Stimulated activated memory B cell treated with anti-CD40 and anti-IgM and Interleukin-4, amounts not matched to agents 10 μg/mL and 1 μg/mL and 100 μg/mL, for 72 hours (primary cell): ENCODE measurements at regions not wholly inside any gene's neighbourhood (a gene's known extent, or its start where the extent isn't known, plus 50 kb on each side); places are given as distances from the start of the nearest gene placed in this dataset.
"Not testable (repeated sequence)": the region's sequence is repeated elsewhere in the genome, so short reads cannot be mapped to it uniquely, and the experiment has no call there.

Experiments used
- ATAC-seq: fragments of 150-1000 bp; cut with Tn5 transposase; 2 replicates; pipeline ENCODE4 v1.10.0; 2021
- H3K27ac Mint-ChIP-seq: one replicate; pipeline ENCODE4 v1.8.0; 2022; ENCODE audit warnings: mild to moderate bottlenecking, mixed read lengths
- H3K27me3 Mint-ChIP-seq: one replicate; pipeline ENCODE4 v1.8.0; 2022; ENCODE audit warnings: mixed read lengths
- H3K36me3 Mint-ChIP-seq: one replicate; pipeline ENCODE4 v1.8.0; 2022; ENCODE audit warnings: mixed read lengths
- H3K4me1 Mint-ChIP-seq: one replicate; pipeline ENCODE4 v1.8.0; 2022; ENCODE audit warnings: mixed read lengths
- H3K4me3 Mint-ChIP-seq: one replicate; pipeline ENCODE4 v1.8.0; 2022; ENCODE audit warnings: mild to moderate bottlenecking, moderate library complexity, mixed read lengths
- H3K9me3 Mint-ChIP-seq: one replicate; pipeline ENCODE4 v1.8.0; 2022; ENCODE audit warnings: mixed read lengths

DNA sequence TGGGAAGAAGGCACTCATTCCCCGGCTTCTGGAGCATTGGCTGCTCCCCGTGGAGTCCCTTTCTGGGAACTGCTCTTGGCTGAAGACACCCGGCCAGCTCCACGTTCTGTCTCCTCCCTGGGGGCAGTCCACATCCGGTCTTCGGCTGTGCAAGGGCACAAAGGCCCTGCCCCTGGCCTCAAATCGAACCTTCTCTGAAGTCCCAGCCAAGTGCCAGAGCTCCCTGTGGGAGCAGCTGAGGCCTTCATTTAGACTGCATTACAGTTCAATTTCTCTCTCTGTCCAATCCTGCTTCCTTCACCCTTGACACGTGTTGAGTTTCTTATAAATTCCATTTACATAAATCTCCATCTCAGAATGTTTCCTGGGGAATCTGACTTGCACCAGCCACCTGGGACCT lies 132.9 kb upstream of the POU3F1 start:
- Mint-ChIP-seq H3K9me3 (peaks cover 5% of the 10 kb centered on the region), H3K4me3 (no peak overlapping the region), H3K36me3 (no peaks in the 10 kb centered on the region), H3K4me1 (peaks cover 1% of the 10 kb centered on the region), H3K27ac (no peak overlapping the region), H3K27me3 (no peaks in the 10 kb centered on the region)
- no peak for ATAC-seq

DNA sequence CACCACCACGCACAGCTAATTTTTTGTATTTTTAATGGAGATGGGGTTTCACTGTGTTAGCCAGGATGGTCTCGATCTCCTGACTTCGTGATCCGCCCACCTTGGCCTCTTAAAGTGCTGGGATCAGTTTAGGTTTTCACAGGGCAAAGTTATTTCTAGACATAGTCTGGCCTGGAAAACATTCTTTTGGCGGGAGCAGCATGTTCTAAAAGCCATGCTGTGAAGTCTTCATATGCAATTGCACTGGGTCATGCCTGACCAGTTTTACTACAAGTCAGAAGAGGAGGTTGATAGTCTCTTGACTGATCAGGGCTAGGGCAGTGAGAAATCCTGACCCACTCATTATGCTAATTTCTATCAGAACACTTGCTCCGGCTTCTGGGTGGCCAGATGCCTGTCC lies 131.6 kb upstream of the POU3F1 start:
- Mint-ChIP-seq H3K27me3 (no peaks in the 10 kb centered on the region), H3K27ac (no peak overlapping the region), H3K9me3 (peaks cover 5% of the 10 kb centered on the region)

DNA sequence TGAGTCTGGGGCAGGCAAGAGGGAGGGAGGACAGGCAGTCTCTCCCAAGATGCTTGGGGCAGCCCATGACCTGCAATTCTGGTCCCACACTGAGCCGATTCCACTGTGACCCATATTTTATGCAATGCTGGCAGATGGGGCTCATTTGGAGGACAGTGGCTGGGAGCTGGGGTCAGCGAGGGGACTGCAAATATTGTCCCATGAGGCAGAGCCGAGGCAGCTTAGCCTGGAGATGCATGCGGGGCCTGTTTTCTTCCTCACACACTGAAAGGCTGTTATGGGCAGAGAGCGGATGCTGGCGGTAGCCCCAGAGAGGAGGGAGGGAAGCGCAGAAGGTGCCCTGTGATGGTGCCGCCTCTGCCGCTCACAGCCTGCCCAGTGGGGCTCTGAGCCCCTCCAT lies 128.5 kb upstream of the POU3F1 start:
- Mint-ChIP-seq H3K4me1 (peaks cover 36% of the 10 kb centered on the region), H3K36me3 (no peaks in the 10 kb centered on the region), H3K27ac (peak overlapping the region; percentile 77), H3K9me3 (no peaks in the 10 kb centered on the region), H3K27me3 (no peaks in the 10 kb centered on the region), H3K4me3 (no peak overlapping the region)
- no peak for ATAC-seq

More for the DNA sequence above, 131.6 kb upstream of the POU3F1 start:
- ATAC-seq, result no peak
- Mint-ChIP-seq H3K36me3 (no peaks in the 10 kb centered on the region), H3K4me3 (no peak overlapping the region), H3K4me1 (peaks cover 14% of the 10 kb centered on the region)

DNA sequence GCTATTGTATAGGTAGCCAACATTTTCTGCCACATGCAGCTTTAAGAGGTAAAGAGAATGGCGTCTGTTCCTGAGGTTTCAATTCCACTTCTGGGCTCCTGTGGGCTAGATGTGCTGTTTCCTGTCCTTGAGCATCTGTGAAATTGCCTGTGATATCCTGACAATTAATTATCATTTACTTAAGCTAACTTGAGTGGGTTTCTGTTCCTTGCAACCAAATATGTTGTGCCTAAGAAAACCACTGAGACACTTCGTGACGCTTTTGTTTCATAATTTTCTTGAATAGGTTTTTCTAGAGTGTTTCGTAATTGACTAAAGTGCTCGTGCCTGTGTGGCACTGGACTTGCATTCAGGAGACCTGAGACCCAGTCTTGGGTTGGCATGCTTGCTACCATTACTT lies 127.3 kb upstream of the POU3F1 start:
- H3K9me3 Mint-ChIP-seq, result no peaks in the 10 kb centered on the region
- H3K36me3 Mint-ChIP-seq, result no peaks in the 10 kb centered on the region
- peak; percentile 55 for ATAC-seq
- H3K27ac Mint-ChIP-seq, result peak overlapping the region; percentile 77
- H3K4me3 Mint-ChIP-seq, result no peak overlapping the region
- H3K27me3 Mint-ChIP-seq, result no peaks in the 10 kb centered on the region
- H3K4me1 Mint-ChIP-seq, result peaks cover 36% of the 10 kb centered on the region

GRCh38 chr1:38173157-38173831 lies 126.7 kb upstream of the POU3F1 start:
- Mint-ChIP-seq H3K9me3 (no peaks in the 10 kb centered on the region), H3K27ac (peak overlapping the region; percentile 77), H3K27me3 (no peaks in the 10 kb centered on the region), H3K4me1 (peaks cover 36% of the 10 kb centered on the region), H3K36me3 (no peaks in the 10 kb centered on the region), H3K4me3 (no peak overlapping the region)
- peak; percentile 85 for ATAC-seq

DNA sequence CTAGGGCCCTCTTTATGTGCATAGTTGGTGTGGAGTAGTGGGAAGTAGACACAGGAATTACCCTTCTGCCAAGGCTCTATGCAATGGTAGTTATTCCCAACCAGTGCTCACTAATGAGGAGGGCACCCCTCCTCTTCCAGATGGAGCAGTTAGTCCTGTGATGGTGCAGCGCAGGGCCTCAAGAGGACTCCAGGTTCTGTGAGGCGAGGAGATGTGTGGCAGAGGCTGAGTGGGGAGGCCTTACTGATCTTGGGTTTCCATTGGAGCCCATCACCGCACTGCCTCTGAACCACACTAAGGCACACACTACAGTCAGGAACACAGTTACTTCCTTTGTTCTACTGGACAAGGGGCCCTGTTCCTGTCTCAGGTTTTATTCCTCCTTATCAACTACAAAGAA lies 122.5 kb upstream of the POU3F1 start:
- Mint-ChIP-seq H3K27ac (no peak overlapping the region), H3K27me3 (peaks cover 18% of the 10 kb centered on the region), H3K36me3 (no peaks in the 10 kb centered on the region), H3K4me1 (peaks cover 31% of the 10 kb centered on the region), H3K4me3 (no peak overlapping the region), H3K9me3 (no peaks in the 10 kb centered on the region)
- ATAC-seq, result no peak

DNA sequence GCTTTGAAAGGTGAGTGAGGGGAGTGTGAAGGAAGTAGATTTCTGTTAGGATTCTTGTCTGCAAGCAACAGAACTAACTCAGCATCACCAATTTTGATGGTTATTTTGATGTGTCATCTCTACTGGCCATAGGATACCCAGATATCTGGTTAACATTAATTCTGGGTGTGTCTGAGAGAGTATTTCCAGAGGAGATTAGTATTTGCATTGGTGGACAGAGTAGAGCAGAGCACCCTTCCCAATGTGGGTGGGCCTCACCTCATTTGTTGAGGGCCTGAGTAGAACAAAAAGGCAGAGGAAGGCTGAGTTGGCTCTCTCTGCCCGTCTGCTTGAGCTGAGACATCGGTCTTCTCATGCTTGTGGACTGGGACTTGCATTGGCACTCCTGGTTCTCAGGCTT lies 121.8 kb upstream of the POU3F1 start:
- Mint-ChIP-seq H3K4me3 (no peak overlapping the region), H3K4me1 (peaks cover 23% of the 10 kb centered on the region), H3K36me3 (no peaks in the 10 kb centered on the region), H3K27ac (no peak overlapping the region), H3K9me3 (no peaks in the 10 kb centered on the region), H3K27me3 (peaks cover 19% of the 10 kb centered on the region)
- ATAC-seq, result no peak

DNA sequence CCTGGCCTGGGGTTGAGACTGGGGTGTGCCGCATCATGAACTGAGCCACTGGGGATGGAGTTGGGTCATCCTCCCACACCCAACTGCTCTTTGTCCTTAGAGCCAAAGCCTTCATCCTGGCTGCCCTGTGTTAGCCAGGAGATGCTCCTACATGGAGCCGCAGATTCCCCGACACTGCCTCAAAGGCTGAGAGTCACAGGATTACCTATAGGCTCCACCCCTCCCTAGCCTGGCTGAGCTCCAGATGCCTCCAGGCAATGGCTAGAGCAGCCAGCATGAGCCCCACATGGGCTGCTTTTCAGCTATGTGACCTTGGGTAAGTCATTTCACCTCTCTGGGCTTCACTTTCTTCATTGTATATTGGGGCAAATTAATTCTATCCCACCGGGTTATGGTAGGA lies 119.9 kb upstream of the POU3F1 start:
- H3K27me3 Mint-ChIP-seq, result peaks cover 19% of the 10 kb centered on the region
- H3K9me3 Mint-ChIP-seq, result no peaks in the 10 kb centered on the region
- no peaks in the 10 kb centered on the region for H3K36me3 Mint-ChIP-seq
- no peak overlapping the region for H3K4me3 Mint-ChIP-seq
- ATAC-seq, result no peak
- H3K27ac Mint-ChIP-seq, result no peak overlapping the region
- peaks cover 5% of the 10 kb centered on the region for H3K4me1 Mint-ChIP-seq

DNA sequence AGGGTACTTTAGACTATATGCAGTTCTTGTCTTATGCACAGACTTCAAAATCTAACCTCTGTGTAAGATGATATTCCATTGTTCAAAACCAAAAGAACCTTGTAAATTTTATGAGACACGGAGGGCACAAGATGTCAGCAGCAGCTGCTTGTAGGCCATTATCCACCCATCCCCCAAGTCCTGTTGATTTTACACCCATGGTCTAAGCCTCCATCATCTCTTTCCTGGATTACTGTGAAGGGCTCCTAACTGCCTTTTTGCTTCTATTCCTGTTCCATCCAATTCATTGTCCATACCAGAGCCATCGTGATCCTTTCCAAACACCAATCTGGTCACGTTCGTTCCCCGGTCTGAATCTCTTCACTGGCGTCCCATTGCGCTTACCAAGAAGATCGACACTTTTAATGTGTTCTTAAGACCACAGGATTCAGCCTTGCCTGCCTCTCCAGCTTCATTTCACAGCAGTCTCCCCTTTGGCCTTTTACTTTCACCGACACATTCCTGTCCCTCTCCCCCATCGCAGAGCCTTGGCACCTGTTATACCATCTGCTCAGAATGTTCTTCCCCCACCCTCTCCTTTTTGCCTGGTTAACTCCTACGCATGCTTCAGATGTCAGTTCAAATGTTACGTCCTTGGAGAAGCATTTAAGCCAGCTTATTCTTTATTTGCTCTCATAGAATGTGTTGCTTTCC lies 107.3 kb upstream of the POU3F1 start:
- Mint-ChIP-seq H3K27me3 (no peaks in the 10 kb centered on the region), H3K9me3 (no peaks in the 10 kb centered on the region), H3K4me1 (peaks cover 41% of the 10 kb centered on the region), H3K36me3 (no peaks in the 10 kb centered on the region), H3K4me3 (peak overlapping the region; percentile 18), H3K27ac (peak overlapping the region; percentile 9)
- no peak for ATAC-seq

DNA sequence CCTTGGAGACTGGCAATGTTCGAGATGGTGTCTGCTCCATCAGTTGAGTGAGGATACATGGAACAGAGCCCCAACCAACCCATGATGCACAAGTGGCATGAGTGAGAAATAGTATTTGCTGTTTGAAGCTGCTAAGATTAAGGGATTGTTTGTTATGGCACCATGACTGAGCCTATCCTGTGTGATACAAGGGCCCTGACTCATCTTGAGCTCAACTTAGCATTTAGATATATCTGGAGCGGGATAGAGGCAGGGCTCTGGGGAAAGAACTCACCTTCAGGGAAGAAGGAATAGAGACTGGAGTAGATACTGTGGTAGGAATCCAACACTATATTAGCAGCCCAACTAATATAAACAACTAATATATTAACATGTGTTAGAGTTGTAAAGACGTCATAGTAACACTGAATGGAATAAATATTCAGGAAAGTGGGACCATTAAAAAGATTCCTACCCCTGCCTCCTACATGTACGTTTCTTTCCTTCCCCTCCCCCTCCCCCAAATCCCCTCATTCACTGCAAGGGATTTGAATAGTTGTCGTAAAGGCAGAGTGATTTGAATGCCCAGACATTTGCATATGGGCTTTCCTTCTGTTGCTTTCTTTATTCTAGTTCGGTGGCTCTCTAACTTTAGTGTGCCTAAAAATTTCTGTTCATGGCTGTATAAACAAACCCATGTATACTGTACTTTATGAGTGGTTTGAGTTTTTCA lies 106.6 kb upstream of the POU3F1 start:
- H3K27me3 Mint-ChIP-seq, result no peaks in the 10 kb centered on the region
- H3K36me3 Mint-ChIP-seq, result no peaks in the 10 kb centered on the region
- ATAC-seq, result no peak
- peaks cover 41% of the 10 kb centered on the region for H3K4me1 Mint-ChIP-seq
- no peaks in the 10 kb centered on the region for H3K9me3 Mint-ChIP-seq
- H3K4me3 Mint-ChIP-seq, result no peak overlapping the region
- H3K27ac Mint-ChIP-seq, result peak overlapping the region; percentile 48

- no peaks in the 10 kb centered on the region for H3K27me3 Mint-ChIP-seq
- H3K36me3 Mint-ChIP-seq, result no peaks in the 10 kb centered on the region
- peak overlapping the region; percentile 48 for H3K27ac Mint-ChIP-seq
- no peaks in the 10 kb centered on the region for H3K9me3 Mint-ChIP-seq
- ATAC-seq, result peak; percentile 84
- H3K4me1 Mint-ChIP-seq, result peaks cover 41% of the 10 kb centered on the region
- H3K4me3 Mint-ChIP-seq, result no peak overlapping the region
Observed at GRCh38 chr1:38152351-38153065, 105.9 kb upstream of the POU3F1 start.

DNA sequence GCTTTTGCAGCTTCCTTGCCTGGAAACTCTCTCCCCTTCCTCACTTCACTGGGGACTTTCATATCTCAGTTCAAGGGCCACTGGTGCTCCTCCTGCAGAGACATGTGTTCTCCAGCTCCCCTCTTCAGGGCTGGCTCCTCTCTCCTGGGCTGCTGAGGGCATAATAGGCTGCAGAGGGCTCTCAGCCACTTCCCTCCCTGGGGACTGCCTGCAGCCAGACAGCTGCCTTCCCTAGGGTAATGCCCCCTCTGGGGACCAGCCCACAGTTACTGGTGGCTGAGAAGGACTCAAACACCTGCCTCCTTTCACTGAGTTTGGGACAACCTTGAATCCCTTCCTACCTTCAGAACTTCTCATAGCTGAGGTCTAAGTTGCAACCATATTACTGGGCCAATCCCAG lies 104.8 kb upstream of the POU3F1 start:
- Mint-ChIP-seq H3K4me1 (peaks cover 41% of the 10 kb centered on the region), H3K4me3 (no peak overlapping the region), H3K9me3 (no peaks in the 10 kb centered on the region), H3K36me3 (no peaks in the 10 kb centered on the region), H3K27me3 (no peaks in the 10 kb centered on the region), H3K27ac (no peak overlapping the region)
- ATAC-seq, result peak; percentile 77

GRCh38 chr1:38146079-38146478 lies 99.5 kb upstream of the POU3F1 start:
- ATAC-seq, H3K27ac Mint-ChIP-seq, H3K4me1 Mint-ChIP-seq, H3K4me3 Mint-ChIP-seq, H3K9me3 Mint-ChIP-seq: not testable (repeated sequence)
- Mint-ChIP-seq H3K27me3 (peaks cover 41% of the 10 kb centered on the region), H3K36me3 (peaks cover 11% of the 10 kb centered on the region)

DNA sequence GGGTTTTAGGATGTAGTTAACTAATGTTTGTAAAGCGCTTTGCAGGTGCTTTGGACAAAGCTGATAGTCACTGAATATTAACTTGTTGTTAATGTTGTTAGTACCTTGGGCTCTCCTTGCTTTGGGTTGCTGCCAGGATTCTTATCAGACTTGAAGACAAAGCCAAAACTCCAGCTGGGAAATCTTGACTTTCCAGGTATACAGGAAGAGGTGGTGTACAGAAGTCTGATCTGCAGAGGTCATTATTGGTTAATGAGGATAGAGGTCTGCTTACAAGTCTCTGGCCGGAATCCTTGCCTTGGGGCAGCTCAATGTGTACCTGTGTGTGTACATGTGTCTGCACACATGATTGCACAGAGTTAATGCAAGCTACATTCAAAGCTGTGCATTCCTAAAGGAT lies 96.0 kb upstream of the POU3F1 start:
- Mint-ChIP-seq H3K36me3 (peaks cover 11% of the 10 kb centered on the region), H3K27me3 (peaks cover 67% of the 10 kb centered on the region), H3K9me3 (peaks cover 7% of the 10 kb centered on the region), H3K27ac (no peak overlapping the region), H3K4me3 (no peak overlapping the region), H3K4me1 (peaks cover 9% of the 10 kb centered on the region)
- no peak for ATAC-seq

GRCh38 chr1:38141483-38141882 lies 94.9 kb upstream of the POU3F1 start:
- peaks cover 79% of the 10 kb centered on the region for H3K27me3 Mint-ChIP-seq
- no peak overlapping the region for H3K4me3 Mint-ChIP-seq
- no peak for ATAC-seq
- peaks cover 11% of the 10 kb centered on the region for H3K36me3 Mint-ChIP-seq
- H3K4me1 Mint-ChIP-seq, result peaks cover 9% of the 10 kb centered on the region
- H3K27ac Mint-ChIP-seq, result no peak overlapping the region
- peaks cover 7% of the 10 kb centered on the region for H3K9me3 Mint-ChIP-seq
